NCI-H510A treated with DMSO at 0.1 percent for 48 hours (cell line): ENCODE measurements at regions not wholly inside any gene's neighbourhood (a gene's known extent, or its start where the extent isn't known, plus 50 kb on each side); places are given as distances from the start of the nearest gene placed in this dataset.
"Not testable (repeated sequence)": the region's sequence is repeated elsewhere in the genome, so short reads cannot be mapped to it uniquely, and the experiment has no call there.

Experiments used
- DNase-seq: peaks from one replicate; lab custom pipeline; 2025; lab: John Stamatoyannopoulos, UW

DNA sequence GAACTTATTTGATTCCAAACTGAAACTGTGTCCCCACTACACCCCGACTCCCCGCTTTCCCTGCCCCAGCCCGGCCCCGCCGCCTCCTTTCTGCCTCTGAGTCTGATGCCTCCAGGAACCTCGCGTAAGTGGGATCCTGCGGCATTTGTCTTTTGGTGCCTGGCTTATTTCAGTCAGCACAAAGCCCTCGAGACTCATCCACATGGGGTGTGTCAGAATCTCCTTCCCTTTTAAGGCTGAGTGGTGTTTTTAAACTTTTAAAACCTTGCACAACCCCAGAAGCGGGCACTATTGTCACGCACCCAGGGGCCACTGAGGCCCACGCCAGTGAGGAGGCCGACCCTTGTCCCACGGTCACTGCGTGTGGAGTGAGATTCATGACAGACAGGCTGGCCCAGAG, 206.9 kb downstream of the NPIPB11 start:
- not testable (repeated sequence) for DNase-seq

DNA sequence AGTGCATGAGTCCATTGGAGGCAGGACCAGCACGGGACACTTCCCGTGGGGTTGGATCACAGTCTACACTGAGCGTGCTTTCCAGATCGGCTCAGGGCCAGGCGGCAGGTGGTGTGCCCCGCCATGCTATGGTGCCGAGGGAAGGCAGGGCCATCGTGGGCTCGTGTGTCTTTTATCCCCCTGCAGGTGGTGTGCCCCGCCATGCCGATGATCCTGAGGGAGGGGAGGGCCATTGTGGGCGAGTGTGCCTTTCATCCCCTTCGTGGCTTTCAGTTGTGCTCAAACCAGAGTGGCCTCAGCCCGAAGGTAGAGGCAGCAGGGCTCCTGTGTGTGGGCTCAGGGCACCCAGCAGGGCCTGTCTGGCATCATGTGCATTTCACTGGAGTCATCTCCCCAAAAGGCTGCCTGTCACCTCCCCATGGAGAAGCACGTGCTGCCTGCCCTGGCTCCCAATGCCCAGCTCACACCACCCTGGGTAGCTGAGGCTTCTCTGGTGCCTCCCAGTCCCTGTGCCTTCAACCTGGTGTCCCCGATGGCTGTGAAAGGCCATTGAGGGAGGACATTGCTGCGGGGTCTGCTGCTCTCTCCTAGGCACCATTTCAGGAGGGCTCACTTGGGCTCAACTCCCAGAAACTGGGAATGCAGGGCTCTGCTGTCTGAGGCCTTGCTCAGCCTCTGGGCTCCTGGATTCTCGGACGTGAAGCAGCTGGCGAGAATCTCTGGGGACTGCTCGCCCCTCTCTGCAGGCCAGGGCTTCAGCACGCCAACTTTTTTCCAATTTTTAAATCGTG, 207.6 kb downstream of the NPIPB11 start:
- no peak for DNase-seq

DNA sequence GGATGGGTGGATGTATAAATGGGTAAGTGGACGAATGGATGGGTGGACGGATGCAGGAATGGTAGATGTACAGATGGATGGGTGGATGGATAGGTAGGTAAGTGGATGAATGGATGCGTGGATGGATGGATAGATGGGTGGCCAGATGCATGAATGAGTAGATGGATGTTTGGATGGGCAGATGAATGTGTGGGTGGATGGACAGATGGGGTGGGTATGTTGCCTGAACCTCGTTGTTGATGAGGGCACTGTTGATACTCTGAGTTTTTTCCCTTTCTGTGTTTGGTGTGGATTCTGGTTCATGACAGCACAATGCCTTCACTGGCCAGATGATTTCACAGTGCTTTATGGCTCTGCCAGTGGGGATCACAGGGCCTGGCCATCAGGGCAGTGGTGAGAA, 208.3 kb downstream of the NPIPB11 start:
- DNase-seq, result no peak

DNA sequence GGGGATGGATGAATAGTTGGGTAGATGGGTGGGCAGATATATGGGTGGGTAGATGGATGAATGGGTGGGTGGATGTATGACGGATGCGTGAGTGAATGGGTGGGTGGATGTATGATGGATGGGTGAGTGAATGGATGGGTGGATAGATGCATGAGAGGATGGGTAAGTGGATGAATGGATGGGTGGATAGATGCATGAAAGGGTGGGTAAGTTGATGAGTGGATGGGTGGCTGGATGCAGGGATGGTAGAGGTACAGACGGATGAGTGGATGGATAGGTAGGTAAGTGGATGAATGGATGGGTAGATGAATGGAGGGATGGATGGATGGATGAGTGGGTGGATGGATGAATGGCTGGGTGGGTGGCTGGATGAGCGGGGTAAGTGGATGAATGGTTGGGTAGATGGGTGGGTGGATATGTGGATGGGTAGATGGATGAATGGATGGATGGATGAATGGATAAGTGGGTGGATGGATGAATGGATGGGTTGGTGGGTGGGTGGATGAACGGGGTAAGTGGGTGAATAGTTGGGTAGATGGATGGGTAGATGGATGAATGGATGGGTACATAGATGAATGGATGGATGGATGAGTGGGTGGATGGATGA, 208.9 kb downstream of the NPIPB11 start:
- not testable (repeated sequence) for DNase-seq

DNA sequence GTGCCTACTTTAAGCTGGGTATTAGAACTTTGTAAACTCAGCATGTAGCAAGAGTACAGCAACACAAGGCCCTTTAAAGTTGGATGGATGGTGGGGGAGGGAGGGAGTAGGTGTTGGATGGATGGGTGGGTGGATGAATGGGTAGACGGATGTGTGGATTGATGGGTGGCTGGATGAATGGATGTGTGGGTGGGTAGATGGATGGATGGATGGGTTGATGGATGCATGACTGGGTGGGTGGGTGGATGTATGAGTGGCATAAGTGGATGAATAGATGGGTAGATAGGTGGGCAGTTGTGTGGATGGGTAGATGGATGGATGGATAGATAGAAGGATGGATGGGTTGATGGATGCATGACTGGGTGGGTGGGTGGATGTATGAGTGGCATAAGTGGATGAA, 209.8 kb downstream of the NPIPB11 start:
- DNase-seq, result not testable (repeated sequence)

DNA sequence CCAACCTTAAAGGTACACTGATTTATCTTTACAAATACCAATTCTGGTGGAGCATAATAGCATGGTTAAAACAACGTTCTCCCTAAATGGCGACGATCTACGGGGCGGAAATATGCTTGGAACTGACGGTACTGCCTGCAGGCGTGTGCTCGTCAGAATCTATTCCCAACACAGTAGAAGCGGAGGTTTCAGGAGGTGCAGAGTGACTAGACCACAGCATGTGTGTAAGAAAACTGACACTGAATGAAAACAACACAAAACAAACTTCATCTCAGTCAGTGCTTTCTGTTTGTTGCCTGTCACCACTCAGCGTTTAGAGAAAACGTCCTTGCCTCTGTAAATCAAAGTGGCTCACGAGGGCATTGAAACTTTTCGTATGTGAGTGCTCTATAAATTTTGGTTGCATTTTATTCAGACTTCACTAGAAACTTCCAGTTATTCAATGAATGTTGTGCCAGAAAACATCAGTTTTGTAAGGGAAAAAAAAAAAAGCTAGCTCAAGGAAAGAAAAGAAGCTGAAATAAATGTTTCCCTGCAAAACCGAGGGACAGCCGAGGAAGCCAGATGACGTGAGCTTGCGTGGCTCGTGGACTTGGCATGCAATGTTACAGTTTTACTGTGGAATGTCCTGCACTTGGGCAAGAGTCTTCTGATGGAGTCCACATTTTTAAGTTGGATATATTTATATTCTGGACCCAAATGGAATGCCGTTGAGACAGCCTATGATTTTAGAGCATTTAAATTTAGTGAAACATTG, 210.4 kb downstream of the LAT start:
- not testable (repeated sequence) for DNase-seq

DNA sequence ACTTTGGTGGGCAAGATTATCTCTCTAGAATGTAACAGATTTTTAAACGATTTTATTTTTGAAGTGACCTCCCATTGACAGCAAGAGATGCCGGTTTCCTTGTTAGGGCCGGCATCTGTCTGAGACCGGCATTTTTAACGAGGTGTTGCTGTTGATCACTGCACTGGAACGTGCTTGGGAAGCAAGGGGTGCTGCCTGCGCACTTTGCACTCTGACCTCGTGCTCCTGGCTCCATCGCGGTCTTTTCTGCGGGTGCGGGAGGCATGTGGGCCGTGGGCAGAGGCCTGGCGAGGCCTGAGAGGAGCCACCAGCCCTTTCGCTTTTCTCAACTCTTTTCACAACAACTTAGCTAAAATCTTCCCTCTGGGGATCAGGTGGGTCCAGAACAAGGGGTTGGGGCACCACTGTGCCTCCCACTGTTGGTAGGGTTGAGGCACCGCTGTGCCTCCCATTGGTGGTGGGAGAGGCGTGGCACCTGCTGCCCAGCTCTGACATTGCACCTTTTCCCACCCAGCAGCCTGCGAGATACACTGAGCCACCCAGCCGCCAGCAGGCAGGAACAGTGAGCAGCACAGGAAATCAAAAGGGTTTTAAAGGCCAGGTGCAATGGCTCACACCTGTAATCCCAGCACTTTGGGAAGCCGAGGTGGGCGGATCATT, 209.5 kb downstream of the LAT start:
- DNase-seq, result not testable (repeated sequence)

DNA sequence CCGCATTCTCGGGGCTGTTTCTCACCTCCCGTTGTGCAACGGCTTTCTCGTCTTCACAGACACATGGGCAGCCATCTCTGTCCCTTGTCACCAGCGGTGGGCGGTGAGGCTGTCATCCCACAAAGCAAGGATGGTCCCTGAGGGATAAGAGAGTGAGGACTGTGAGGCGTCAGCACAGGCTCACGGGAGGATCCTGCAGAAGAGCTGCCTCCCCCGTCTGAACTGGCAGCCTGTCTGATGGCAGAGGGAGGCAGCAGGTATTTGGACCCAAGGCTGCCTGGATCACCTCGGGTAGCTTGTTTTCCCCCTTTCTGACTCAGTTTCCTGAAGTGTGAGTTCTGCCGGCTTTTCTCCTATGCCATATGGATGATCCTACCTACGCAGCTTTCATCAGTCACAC, 208.8 kb downstream of the LAT start:
- not testable (repeated sequence) for DNase-seq

DNA sequence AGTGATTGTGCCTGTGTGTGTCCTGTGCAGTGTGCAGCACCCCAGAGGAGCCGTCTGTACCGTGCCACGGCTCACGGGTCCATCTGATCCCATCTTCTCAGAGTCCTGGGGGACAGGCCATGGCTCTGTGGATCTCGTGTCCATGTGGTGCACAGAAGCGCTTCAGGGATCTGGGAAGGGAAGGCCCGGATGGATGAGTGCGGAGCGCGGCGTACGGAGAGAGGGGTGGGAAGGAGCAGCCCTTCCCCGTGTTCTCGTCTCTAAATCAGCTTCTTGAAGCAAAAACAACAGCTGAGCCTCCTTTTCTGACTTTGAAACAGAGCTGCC, 208.4 kb downstream of the LAT start:
- DNase-seq, result not testable (repeated sequence)

DNA sequence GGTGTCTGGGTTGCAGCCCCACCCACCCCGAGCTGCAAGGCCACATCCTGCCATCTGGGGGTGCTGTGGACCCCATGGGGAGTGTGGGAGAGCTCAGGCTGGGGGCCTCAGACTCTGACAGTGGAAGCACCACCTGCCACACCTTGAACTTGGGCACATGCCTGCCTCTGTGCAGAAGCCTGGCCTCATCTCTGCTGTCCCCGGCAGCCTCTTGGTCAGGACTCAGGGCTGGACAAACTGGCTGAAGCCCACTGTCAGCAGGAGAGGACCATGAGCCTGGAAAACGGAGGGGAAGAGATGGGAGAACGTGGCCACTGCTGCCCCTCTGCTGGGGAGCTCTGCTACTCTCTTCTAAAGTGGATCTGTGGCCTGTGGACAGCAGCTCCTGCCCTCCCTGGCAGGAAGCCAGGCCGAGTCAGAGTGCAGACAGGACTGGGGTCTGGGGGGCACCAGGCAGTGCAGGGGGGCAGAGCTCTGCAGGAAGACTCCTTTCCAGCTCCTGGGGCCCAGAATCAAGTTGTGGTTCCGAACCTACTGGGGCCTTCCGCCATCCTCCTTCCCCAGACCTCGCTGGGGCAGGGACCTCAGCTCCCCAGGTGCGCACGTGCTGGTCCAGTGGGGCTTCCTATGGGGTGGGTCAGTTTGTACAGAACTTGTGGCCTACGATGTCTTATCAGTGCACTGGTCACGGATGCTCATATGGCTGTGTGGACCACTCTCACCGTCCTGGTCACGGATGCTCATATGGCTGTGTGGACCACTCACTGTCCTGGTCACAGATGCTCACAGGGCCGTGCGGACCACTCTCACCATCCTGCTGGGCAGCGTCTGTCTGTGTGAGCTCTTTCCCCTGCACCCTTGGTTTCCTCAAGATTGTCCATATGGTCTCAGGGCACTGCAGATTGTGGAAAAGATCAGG, 207.7 kb downstream of the LAT start:
- no peak for DNase-seq

DNA sequence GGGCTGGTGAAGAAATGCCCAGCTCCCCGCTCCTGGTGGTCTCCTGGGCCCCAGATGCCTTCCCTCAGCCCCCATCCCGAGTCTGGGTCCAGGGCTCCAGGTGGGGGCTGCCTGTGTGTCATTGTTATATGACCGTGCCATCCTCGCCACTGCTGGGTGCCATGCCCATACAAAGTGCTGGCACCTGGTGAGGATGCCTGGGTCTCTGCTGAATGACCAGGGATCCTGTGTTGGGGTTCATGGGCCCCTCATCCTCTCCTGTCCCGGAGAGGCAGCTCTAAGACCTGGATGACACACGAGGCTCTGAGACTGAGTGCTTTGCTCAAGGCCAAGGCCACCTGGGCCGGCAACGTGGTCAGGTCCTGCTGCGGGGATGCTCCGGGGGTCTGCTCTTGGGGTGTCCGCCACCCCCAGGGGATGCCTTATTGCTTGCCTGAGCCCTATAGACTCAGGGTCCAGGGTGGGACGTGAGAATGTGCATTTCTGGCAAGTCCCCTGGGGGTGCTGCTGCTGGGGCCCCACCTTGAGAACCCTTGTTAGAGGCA, 206.9 kb downstream of the LAT start:
- DNase-seq, result not testable (repeated sequence)

DNA sequence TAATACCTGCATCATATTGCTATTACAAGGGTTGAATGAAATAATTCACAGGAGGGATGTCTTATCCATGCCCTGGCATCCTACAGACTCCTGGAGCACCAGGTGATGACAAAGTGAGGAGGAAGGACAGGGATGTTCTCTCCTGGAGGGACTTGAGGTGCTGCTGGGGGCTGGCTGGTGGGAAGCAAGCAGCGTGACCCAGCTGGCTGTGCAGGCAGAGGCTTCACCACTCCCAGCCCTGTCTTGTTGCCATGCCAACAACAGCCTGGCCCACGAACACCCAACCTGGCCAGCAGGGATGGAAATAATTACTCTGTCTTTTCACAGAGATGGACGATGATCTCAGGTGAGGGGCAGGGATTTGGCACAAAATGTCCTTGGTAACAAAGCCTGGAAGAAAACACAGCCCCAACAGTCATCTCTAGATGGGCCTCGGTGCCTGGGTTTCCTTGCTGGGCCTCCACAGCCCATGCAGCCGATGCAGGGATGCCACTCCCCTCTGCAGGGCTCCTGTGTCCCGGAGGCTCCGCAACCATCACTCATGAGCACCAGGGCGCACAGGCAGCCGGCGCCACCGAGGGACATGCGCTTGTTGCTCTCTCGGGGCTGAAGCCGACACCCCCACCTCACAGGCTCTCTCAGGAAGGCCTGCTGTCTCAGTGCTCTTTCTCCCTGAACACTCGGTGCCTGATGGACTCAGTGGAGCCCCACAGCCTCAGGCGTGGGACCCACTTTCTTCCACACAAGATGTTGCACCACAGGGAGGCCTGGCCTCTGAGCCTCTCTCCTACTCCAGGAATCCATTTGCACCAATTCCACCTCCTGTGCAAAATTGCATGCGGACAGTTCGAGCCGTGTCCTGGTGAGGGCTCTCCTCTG, 205.9 kb downstream of the LAT start:
- DNase-seq, result not testable (repeated sequence)

DNA sequence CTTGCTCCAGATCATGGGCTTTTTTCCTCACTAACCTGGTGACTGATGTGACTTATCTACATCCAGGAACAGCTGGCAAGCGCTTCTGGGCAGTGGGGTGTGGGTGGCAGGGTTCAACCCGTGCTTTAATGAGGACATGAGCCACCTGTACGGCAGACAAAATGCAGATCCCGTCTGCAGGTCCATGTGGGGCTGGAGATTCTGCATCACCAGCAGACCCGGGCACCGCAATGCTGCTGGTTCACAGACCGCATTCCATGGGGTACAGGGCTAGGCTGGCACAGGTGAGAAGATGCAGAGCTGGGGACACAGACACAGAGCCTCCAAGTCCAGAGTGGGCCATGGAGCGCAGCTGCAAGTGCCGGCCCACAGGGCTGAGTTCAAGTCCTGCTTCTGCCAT, 204.0 kb downstream of the LAT start:
- not testable (repeated sequence) for DNase-seq

DNA sequence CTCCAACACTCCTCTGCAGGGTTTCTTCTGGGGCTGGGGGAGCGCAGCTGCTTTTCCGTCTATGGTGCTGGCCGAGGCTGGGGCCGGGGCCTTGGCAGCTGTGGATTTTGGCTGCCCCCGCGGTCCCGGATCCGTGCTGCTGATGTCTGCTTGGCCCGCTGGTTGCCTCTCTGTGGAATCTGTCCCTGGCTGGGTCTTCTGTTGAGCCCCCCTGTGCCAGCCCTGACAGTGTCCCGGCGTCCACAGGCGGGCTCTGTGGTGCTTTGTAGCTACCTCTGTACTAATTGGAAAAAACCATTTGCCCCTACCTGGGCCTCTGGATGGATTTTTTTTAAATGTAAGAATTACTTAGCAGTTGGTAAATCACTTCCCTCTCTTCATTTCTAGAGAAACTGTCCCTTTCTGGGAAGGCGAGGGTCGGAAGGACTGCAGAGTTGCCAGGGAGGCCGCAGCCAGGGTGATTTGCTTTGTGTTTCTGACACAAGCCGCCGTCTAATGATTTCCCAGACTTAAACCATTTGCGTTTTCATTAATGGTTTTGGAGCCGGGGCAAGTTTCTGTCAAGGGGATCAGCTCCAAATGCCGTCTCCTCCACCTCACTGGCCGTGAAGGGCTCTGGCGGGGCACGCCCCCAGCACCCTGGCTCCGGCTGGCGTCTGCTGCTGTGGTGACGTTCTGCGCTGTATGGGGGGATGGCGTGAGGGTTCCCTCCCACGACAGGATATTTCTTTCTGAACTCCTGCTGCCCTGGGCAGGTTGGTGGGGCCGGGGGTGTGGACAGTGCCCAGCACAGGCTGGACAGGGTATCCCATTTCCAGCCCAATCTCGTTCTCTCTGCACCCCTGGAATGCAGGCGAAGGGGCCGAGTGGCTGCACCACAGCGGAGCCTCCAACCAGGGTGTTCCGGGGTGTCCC, 201.7 kb downstream of the LAT start:
- not testable (repeated sequence) for DNase-seq

DNA sequence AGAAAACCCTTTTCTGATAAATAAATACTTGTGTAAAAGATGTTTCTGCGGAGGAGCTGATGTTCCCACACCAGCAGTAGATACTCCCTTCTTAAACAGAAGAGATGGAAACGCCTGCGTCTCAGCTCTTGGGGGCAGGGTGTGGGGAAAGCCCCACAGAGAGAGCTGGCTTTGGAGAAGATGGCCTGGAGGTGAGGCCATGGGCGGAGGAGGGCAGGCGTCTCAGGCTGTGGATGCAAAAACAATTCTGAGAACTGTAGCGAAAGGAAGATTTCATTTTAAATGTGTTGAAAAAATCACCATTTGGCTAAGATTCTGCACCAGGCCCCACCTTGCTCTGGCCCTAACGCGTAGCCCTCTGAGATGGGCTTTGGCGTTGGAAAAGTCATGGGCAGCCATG, 201.0 kb downstream of the LAT start:
- DNase-seq, result not testable (repeated sequence)

DNA sequence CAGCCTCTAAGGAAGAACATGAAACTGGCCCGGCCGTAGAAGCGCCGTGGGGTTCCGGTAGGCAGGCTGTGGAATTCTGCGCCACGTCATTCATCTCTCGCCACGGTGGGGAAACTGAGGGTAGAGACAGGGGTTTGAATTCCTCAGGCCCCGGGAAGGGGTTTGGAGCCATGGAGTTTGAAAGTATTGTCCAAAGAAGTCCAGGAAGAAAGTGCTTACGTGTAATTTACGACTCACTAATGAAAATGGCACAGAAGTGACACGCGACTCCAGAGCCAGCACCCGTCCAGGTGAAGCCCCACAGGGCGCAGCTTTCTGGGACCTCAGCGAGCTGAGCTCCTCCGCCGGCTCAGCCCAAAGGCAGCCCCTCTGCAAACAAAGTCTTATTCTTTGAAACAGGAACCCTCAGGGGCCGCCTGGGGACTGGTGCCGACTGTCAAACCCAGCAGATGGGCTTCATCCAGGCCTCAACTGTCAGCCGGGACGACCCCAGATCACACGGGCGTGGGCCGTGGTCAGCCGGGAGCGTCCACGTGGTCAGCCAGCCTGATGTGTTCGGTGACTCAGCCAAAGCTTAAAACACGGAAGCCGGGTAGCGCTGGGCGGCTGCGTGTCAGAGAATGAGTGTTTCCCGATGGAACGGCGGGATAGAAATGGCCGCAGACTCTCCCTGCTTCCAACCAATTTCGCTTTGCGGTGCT, 200.0 kb downstream of the LAT start:
- DNase-seq, result not testable (repeated sequence)

DNA sequence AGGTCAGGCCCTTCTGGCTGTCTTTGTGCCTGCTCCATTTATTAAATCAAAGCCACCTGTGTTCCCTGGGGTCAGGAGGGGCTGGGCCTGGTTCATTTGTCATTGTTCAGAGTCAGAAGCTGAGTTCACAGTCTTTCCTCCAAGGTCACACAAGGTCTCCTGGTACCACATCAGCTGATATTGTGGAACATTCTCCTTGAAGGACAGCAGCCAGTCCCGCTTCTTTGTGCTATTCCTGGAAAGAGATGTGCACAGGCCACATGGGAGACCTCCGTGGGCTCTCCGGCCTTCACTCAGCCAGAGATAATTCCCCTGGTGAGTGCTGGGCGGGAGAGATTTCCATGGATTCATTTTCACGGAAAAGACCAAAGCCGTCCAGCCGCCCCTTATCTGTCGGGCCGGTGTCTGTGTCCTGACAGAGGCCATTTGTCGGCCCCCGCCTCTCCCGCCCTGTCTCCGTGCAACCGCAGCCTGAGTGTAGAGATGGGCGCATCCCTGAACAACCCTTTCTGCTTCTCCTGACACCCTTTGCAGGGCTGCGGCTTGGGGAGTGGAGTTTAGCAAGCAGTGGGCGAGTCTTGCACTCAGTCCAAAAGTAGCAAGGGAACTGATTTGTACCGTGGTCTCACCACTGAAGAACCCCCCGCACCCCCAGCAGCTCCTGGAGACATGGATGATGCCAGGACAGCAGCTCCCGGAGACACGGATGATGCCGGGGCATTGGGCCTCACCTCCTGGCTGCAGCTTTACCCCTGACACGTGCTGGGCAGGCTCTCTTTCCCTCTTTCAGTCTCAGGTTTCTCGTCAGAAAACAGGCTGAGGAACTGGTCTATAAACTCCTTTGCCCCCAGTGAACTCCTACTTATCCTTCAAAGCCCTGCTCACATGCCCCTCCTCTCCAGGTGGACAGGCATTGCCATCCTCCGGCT, 198.4 kb downstream of the LAT start:
- DNase-seq, result not testable (repeated sequence)
